ENCODE measurements at regions not wholly inside any gene's neighbourhood (a gene's known extent, or its start where the extent isn't known, plus 50 kb on each side); places are given as distances from the start of the nearest gene placed in this dataset.

- H3K36me3 Mint-ChIP-seq, result no peaks in the 10 kb centered on the region
- no peaks in the 10 kb centered on the region for H3K4me1 Mint-ChIP-seq
- no peaks in the 10 kb centered on the region for H3K9me3 ChIP-seq
- peaks cover 0 to 4% of the 10 kb centered on the region in 2 donors for H3K27me3 Mint-ChIP-seq
- peaks cover 0 to 3% of the 10 kb centered on the region in 2 experiments for H3K27me3 ChIP-seq (replicated peaks in 1 of 2; ENCODE audit: control insufficient read depth in 2 of 2, extremely low read depth in 1 of 2, insufficient read depth in 2 of 2, low read length in 1 of 2)
- ATAC-seq (replicated peaks in 1 of 4) (no peak), DNase-seq (no peak)
- H3K4me3 ChIP-seq (ENCODE audit: control insufficient read depth in 1 of 2, extremely low read depth in 1 of 2, low read length in 1 of 2), result no peak overlapping the region
- H3K9me3 Mint-ChIP-seq, result peaks cover 0 to 6% (median 0%) of the 10 kb centered on the region in 3 donors
- CTCF ChIA-PET, result no interaction called here
- POLR2A ChIA-PET, result no interaction called here
- no peaks in the 10 kb centered on the region for H3K36me3 ChIP-seq (ENCODE audit: control insufficient read depth in 2 of 2, extremely low read depth in 1 of 2, insufficient read depth in 1 of 2, low read length in 1 of 2)
- no peak overlapping the region for H3K4me3 Mint-ChIP-seq
- WGBS (ENCODE audit: insufficient coverage), result 65% methylated on average over 3 of the region's 5 CpGs
- H3K4me1 ChIP-seq (ENCODE audit: control insufficient read depth in 1 of 2, extremely low read depth in 1 of 2, insufficient read depth in 2 of 2, low read length in 2 of 2), result no peaks in the 10 kb centered on the region
- H3K27ac Mint-ChIP-seq, result no peak overlapping the region
- no peak overlapping the region for H3K27ac ChIP-seq (ENCODE audit: low read length)
Measured at GRCh38 chr12:114820796-114821195, 136.8 kb upstream of the TBX3 start.

- Histone ChIP-seq H3K4me3 (ENCODE audit: control insufficient read depth in 1 of 2, extremely low read depth in 1 of 2, low read length in 1 of 2) (no peak overlapping the region), H3K27ac (ENCODE audit: low read length) (no peak overlapping the region), H3K9me3 (no peaks in the 10 kb centered on the region), H3K36me3 (ENCODE audit: control insufficient read depth in 2 of 2, extremely low read depth in 1 of 2, insufficient read depth in 1 of 2, low read length in 1 of 2) (no peaks in the 10 kb centered on the region), H3K4me1 (ENCODE audit: control insufficient read depth in 1 of 2, extremely low read depth in 1 of 2, insufficient read depth in 2 of 2, low read length in 2 of 2) (no peaks in the 10 kb centered on the region), H3K27me3 (replicated peaks in 1 of 2; ENCODE audit: control insufficient read depth in 2 of 2, extremely low read depth in 1 of 2, insufficient read depth in 2 of 2, low read length in 1 of 2) (peaks cover 0 to 5% of the 10 kb centered on the region in 2 experiments)
- H3K27ac Mint-ChIP-seq, result no peak overlapping the region
- POLR2A ChIA-PET, result no interaction called here
- H3K36me3 Mint-ChIP-seq, result no peaks in the 10 kb centered on the region
- no peak overlapping the region for H3K4me3 Mint-ChIP-seq
- WGBS (ENCODE audit: insufficient coverage), result 81% methylated on average over 21 of the region's 28 CpGs
- ATAC-seq (replicated peaks in 1 of 4) (no peak), DNase-seq (no peak)
- peaks cover 0 to 6% (median 4%) of the 10 kb centered on the region in 3 donors for H3K4me1 Mint-ChIP-seq
- CTCF ChIA-PET, result interaction anchor here in 1 of 2 donors (0.6 kb wide), 1 partner anchor 161 kb away, joined by 3 read pairs; no protein-coding TSS in a partner anchor
- peaks cover 1 to 10% of the 10 kb centered on the region in 2 donors for H3K27me3 Mint-ChIP-seq
- H3K9me3 Mint-ChIP-seq, result peaks cover 0 to 6% (median 2%) of the 10 kb centered on the region in 3 donors
Measured at GRCh38 chr12:114817571-114818425, 133.8 kb upstream of the TBX3 start.

GRCh38 chr12:114815026-114815795 lies 131.2 kb upstream of the TBX3 start:
- ATAC-seq (replicated peaks in 1 of 4) (no peak), DNase-seq (no peak)
- Histone ChIP-seq H3K27ac (ENCODE audit: low read length) (no peak overlapping the region), H3K27me3 (replicated peaks in 1 of 2; ENCODE audit: control insufficient read depth in 2 of 2, extremely low read depth in 1 of 2, insufficient read depth in 2 of 2, low read length in 1 of 2) (peaks cover 0 to 5% of the 10 kb centered on the region in 2 experiments), H3K36me3 (ENCODE audit: control insufficient read depth in 2 of 2, extremely low read depth in 1 of 2, insufficient read depth in 1 of 2, low read length in 1 of 2) (no peaks in the 10 kb centered on the region), H3K9me3 (no peaks in the 10 kb centered on the region), H3K4me3 (ENCODE audit: control insufficient read depth in 1 of 2, extremely low read depth in 1 of 2, low read length in 1 of 2) (no peak overlapping the region), H3K4me1 (ENCODE audit: control insufficient read depth in 1 of 2, extremely low read depth in 1 of 2, insufficient read depth in 2 of 2, low read length in 2 of 2) (no peaks in the 10 kb centered on the region)
- Mint-ChIP-seq H3K4me1 (peaks cover 0 to 7% (median 5%) of the 10 kb centered on the region in 3 donors), H3K9me3 (peaks cover 0 to 7% (median 2%) of the 10 kb centered on the region in 3 donors), H3K27ac (no peak overlapping the region), H3K4me3 (no peak overlapping the region), H3K36me3 (no peaks in the 10 kb centered on the region), H3K27me3 (peaks cover 2 to 11% of the 10 kb centered on the region in 2 donors)
- ChIA-PET POLR2A (no interaction called here), CTCF (no interaction called here)
- 69% methylated on average over 6 of the region's 10 CpGs for WGBS (ENCODE audit: insufficient coverage)

GRCh38 chr12:114812858-114813761 lies 129.1 kb upstream of the TBX3 start:
- 20% methylated on average over 1 of the region's 19 CpGs for WGBS (ENCODE audit: insufficient coverage)
- H3K9me3 Mint-ChIP-seq, result peaks cover under 1 to 7% (median 2%) of the 10 kb centered on the region in 3 donors

GRCh38 chr12:114812384-114812783 lies 128.4 kb upstream of the TBX3 start:
- no peaks in the 10 kb centered on the region for H3K9me3 ChIP-seq
- H3K4me3 ChIP-seq (ENCODE audit: control insufficient read depth in 1 of 2, extremely low read depth in 1 of 2, low read length in 1 of 2), result no peak overlapping the region
- H3K27ac ChIP-seq (ENCODE audit: low read length), result no peak overlapping the region
- ATAC-seq (replicated peaks in 1 of 4) (no peak), DNase-seq (no peak)
- peaks cover 2 to 11% of the 10 kb centered on the region in 2 donors for H3K27me3 Mint-ChIP-seq
- H3K4me1 Mint-ChIP-seq, result peaks cover 0 to 7% (median 5%) of the 10 kb centered on the region in 3 donors
- no peaks in the 10 kb centered on the region for H3K4me1 ChIP-seq (ENCODE audit: control insufficient read depth in 1 of 2, extremely low read depth in 1 of 2, insufficient read depth in 2 of 2, low read length in 2 of 2)
- peaks cover 0 to 3% of the 10 kb centered on the region in 2 experiments for H3K27me3 ChIP-seq (replicated peaks in 1 of 2; ENCODE audit: control insufficient read depth in 2 of 2, extremely low read depth in 1 of 2, insufficient read depth in 2 of 2, low read length in 1 of 2)
- CTCF ChIA-PET, result no interaction called here
- 89% methylated on average over 4 of the region's 4 CpGs for WGBS (ENCODE audit: insufficient coverage)
- H3K27ac Mint-ChIP-seq, result no peak overlapping the region
- POLR2A ChIA-PET, result no interaction called here
- no peak overlapping the region for H3K4me3 Mint-ChIP-seq
- H3K36me3 Mint-ChIP-seq, result no peaks in the 10 kb centered on the region
- H3K9me3 Mint-ChIP-seq, result peaks cover 2 to 7% (median 4%) of the 10 kb centered on the region in 3 donors
- H3K36me3 ChIP-seq (ENCODE audit: control insufficient read depth in 2 of 2, extremely low read depth in 1 of 2, insufficient read depth in 1 of 2, low read length in 1 of 2), result no peaks in the 10 kb centered on the region

More at GRCh38 chr12:114812858-114813761, 129.1 kb upstream of the TBX3 start:
- CTCF ChIA-PET, result no interaction called here
- H3K4me1 ChIP-seq (ENCODE audit: control insufficient read depth in 1 of 2, extremely low read depth in 1 of 2, insufficient read depth in 2 of 2, low read length in 2 of 2), result no peaks in the 10 kb centered on the region
- H3K9me3 ChIP-seq, result no peaks in the 10 kb centered on the region
- no peaks in the 10 kb centered on the region for H3K36me3 ChIP-seq (ENCODE audit: control insufficient read depth in 2 of 2, extremely low read depth in 1 of 2, insufficient read depth in 1 of 2, low read length in 1 of 2)
- DNase-seq (no peak), ATAC-seq (replicated peaks in 1 of 4) (no peak)
- POLR2A ChIA-PET, result no interaction called here
- Mint-ChIP-seq H3K4me3 (no peak overlapping the region), H3K36me3 (no peaks in the 10 kb centered on the region), H3K27me3 (peaks cover 2 to 11% of the 10 kb centered on the region in 2 donors), H3K27ac (no peak overlapping the region), H3K4me1 (peaks cover 0 to 7% (median 5%) of the 10 kb centered on the region in 3 donors)
- H3K27ac ChIP-seq (ENCODE audit: low read length), result no peak overlapping the region
- no peak overlapping the region for H3K4me3 ChIP-seq (ENCODE audit: control insufficient read depth in 1 of 2, extremely low read depth in 1 of 2, low read length in 1 of 2)
- peaks cover 0 to 5% of the 10 kb centered on the region in 2 experiments for H3K27me3 ChIP-seq (replicated peaks in 1 of 2; ENCODE audit: control insufficient read depth in 2 of 2, extremely low read depth in 1 of 2, insufficient read depth in 2 of 2, low read length in 1 of 2)

- Histone ChIP-seq H3K27ac (ENCODE audit: low read length) (no peak overlapping the region), H3K4me1 (ENCODE audit: control insufficient read depth in 1 of 2, extremely low read depth in 1 of 2, insufficient read depth in 2 of 2, low read length in 2 of 2) (no peaks in the 10 kb centered on the region), H3K9me3 (no peaks in the 10 kb centered on the region), H3K27me3 (replicated peaks in 1 of 2; ENCODE audit: control insufficient read depth in 2 of 2, extremely low read depth in 1 of 2, insufficient read depth in 2 of 2, low read length in 1 of 2) (peaks cover 0 to under 1% of the 10 kb centered on the region in 2 experiments), H3K4me3 (ENCODE audit: control insufficient read depth in 1 of 2, extremely low read depth in 1 of 2, low read length in 1 of 2) (no peak overlapping the region), H3K36me3 (ENCODE audit: control insufficient read depth in 2 of 2, extremely low read depth in 1 of 2, insufficient read depth in 1 of 2, low read length in 1 of 2) (no peaks in the 10 kb centered on the region)
- DNase-seq (no peak), ATAC-seq (replicated peaks in 1 of 4) (no peak)
- CTCF ChIA-PET, result no interaction called here
- POLR2A ChIA-PET, result no interaction called here
- H3K9me3 Mint-ChIP-seq, result peaks cover 4 to 7% (median 6%) of the 10 kb centered on the region in 3 donors
- H3K4me3 Mint-ChIP-seq, result no peak overlapping the region
- no peaks in the 10 kb centered on the region for H3K36me3 Mint-ChIP-seq
- no peak overlapping the region for H3K27ac Mint-ChIP-seq
- H3K27me3 Mint-ChIP-seq, result peaks cover 2 to 7% of the 10 kb centered on the region in 2 donors
- peaks cover 0 to 7% (median 5%) of the 10 kb centered on the region in 3 donors for H3K4me1 Mint-ChIP-seq
- whole genome bisulfite sequencing (ENCODE audit: insufficient coverage), result 40% methylated on average over 3 of the region's 5 CpGs
Measured at GRCh38 chr12:114809097-114809496, 125.1 kb upstream of the TBX3 start.
